ENCODE measurements at regions not wholly inside any gene's neighbourhood (a gene's known extent, or its start where the extent isn't known, plus 50 kb on each side); places are given as distances from the start of the nearest gene placed in this dataset.
"Not testable (repeated sequence)": the region's sequence is repeated elsewhere in the genome, so short reads cannot be mapped to it uniquely, and the experiment has no call there.

- Histone ChIP-seq H3K9ac (ENCODE audit: low read depth, low read length) (peak overlapping the region; percentile 27), H3K4me3 (ENCODE audit: low read length) (no peak overlapping the region), H3K4me1 (ENCODE audit: control insufficient read depth, insufficient read depth, low read length) (peaks cover 36% of the 10 kb centered on the region), H3K36me3 (ENCODE audit: insufficient read depth, low read length) (no peaks in the 10 kb centered on the region), H3K9me3 (replicated peaks; ENCODE audit: low read length) (no peaks in the 10 kb centered on the region), H3K4me2 (ENCODE audit: low read length) (peak overlapping the region; percentile 59), H3K27me3 (ENCODE audit: control insufficient read depth, insufficient read depth, low read length) (no peaks in the 10 kb centered on the region)
Measured at GRCh38 chr6:12348530-12349511, 58.7 kb downstream of the EDN1 start.

- Histone ChIP-seq H3K4me2 (ENCODE audit: low read length) (no peak overlapping the region), H3K9ac (ENCODE audit: low read depth, low read length) (no peak overlapping the region), H3K4me3 (ENCODE audit: low read length) (no peak overlapping the region), H3K9me3 (replicated peaks; ENCODE audit: low read length) (no peaks in the 10 kb centered on the region), H3K36me3 (ENCODE audit: insufficient read depth, low read length) (no peaks in the 10 kb centered on the region), H3K4me1 (ENCODE audit: control insufficient read depth, insufficient read depth, low read length) (peaks cover 47% of the 10 kb centered on the region), H3K27me3 (ENCODE audit: control insufficient read depth, insufficient read depth, low read length) (no peaks in the 10 kb centered on the region)
Measured at GRCh38 chr6:12350644-12351170, 60.5 kb downstream of the EDN1 start.

GRCh38 chr6:12351672-12352071 is 61.5 kb downstream of the EDN1 start:
- H3K36me3 ChIP-seq (ENCODE audit: insufficient read depth, low read length): no peaks in the 10 kb centered on the region
- no peak overlapping the region for H3K9ac ChIP-seq (ENCODE audit: low read depth, low read length)
- no peak overlapping the region for H3K4me2 ChIP-seq (ENCODE audit: low read length)
- peaks cover 41% of the 10 kb centered on the region for H3K4me1 ChIP-seq (ENCODE audit: control insufficient read depth, insufficient read depth, low read length)
- no peaks in the 10 kb centered on the region for H3K27me3 ChIP-seq (ENCODE audit: control insufficient read depth, insufficient read depth, low read length)
- H3K9me3 ChIP-seq (replicated peaks; ENCODE audit: low read length): no peaks in the 10 kb centered on the region
- H3K4me3 ChIP-seq (ENCODE audit: low read length): no peak overlapping the region

GRCh38 chr6:12353731-12354130 is 63.6 kb downstream of the EDN1 start:
- no peak overlapping the region for H3K4me2 ChIP-seq (ENCODE audit: low read length)
- H3K36me3 ChIP-seq (ENCODE audit: insufficient read depth, low read length): no peaks in the 10 kb centered on the region
- H3K27me3 ChIP-seq (ENCODE audit: control insufficient read depth, insufficient read depth, low read length): no peaks in the 10 kb centered on the region
- peaks cover 36% of the 10 kb centered on the region for H3K4me1 ChIP-seq (ENCODE audit: control insufficient read depth, insufficient read depth, low read length)
- no peaks in the 10 kb centered on the region for H3K9me3 ChIP-seq (replicated peaks; ENCODE audit: low read length)
- peak overlapping the region; percentile 64 for H3K9ac ChIP-seq (ENCODE audit: low read depth, low read length)
- no peak overlapping the region for H3K4me3 ChIP-seq (ENCODE audit: low read length)

GRCh38 chr6:12354499-12354898 is 64.3 kb downstream of the EDN1 start:
- Histone ChIP-seq H3K9me3 (replicated peaks; ENCODE audit: low read length) (no peaks in the 10 kb centered on the region), H3K36me3 (ENCODE audit: insufficient read depth, low read length) (no peaks in the 10 kb centered on the region), H3K4me2 (ENCODE audit: low read length) (peak overlapping the region; percentile 53), H3K9ac (ENCODE audit: low read depth, low read length) (peak overlapping the region; percentile 64), H3K4me3 (ENCODE audit: low read length) (peak overlapping the region; percentile 33), H3K4me1 (ENCODE audit: control insufficient read depth, insufficient read depth, low read length) (peaks cover 28% of the 10 kb centered on the region), H3K27me3 (ENCODE audit: control insufficient read depth, insufficient read depth, low read length) (no peaks in the 10 kb centered on the region)

GRCh38 chr6:12355354-12355753 is 65.2 kb downstream of the EDN1 start:
- peak overlapping the region; percentile 54 for H3K9ac ChIP-seq (ENCODE audit: low read depth, low read length)
- H3K4me3 ChIP-seq (ENCODE audit: low read length): no peak overlapping the region
- H3K4me2 ChIP-seq (ENCODE audit: low read length): peak overlapping the region; percentile 46
- H3K4me1 ChIP-seq (ENCODE audit: control insufficient read depth, insufficient read depth, low read length): peaks cover 23% of the 10 kb centered on the region
- no peaks in the 10 kb centered on the region for H3K9me3 ChIP-seq (replicated peaks; ENCODE audit: low read length)
- H3K36me3 ChIP-seq (ENCODE audit: insufficient read depth, low read length): no peaks in the 10 kb centered on the region
- H3K27me3 ChIP-seq (ENCODE audit: control insufficient read depth, insufficient read depth, low read length): no peaks in the 10 kb centered on the region

- no peak overlapping the region for H3K4me3 ChIP-seq (ENCODE audit: low read length)
- no peaks in the 10 kb centered on the region for H3K27me3 ChIP-seq (ENCODE audit: control insufficient read depth, insufficient read depth, low read length)
- no peaks in the 10 kb centered on the region for H3K36me3 ChIP-seq (ENCODE audit: insufficient read depth, low read length)
- no peak overlapping the region for H3K9ac ChIP-seq (ENCODE audit: low read depth, low read length)
- no peaks in the 10 kb centered on the region for H3K9me3 ChIP-seq (replicated peaks; ENCODE audit: low read length)
- H3K4me1 ChIP-seq (ENCODE audit: control insufficient read depth, insufficient read depth, low read length): peaks cover 23% of the 10 kb centered on the region
- no peak overlapping the region for H3K4me2 ChIP-seq (ENCODE audit: low read length)
Measured at GRCh38 chr6:12356431-12356830, 66.3 kb downstream of the EDN1 start.

- no peaks in the 10 kb centered on the region for H3K36me3 ChIP-seq (ENCODE audit: insufficient read depth, low read length)
- H3K27me3 ChIP-seq (ENCODE audit: control insufficient read depth, insufficient read depth, low read length): no peaks in the 10 kb centered on the region
- H3K4me3 ChIP-seq (ENCODE audit: low read length): no peak overlapping the region
- H3K9ac ChIP-seq (ENCODE audit: low read depth, low read length): no peak overlapping the region
- peaks cover 23% of the 10 kb centered on the region for H3K4me1 ChIP-seq (ENCODE audit: control insufficient read depth, insufficient read depth, low read length)
- no peaks in the 10 kb centered on the region for H3K9me3 ChIP-seq (replicated peaks; ENCODE audit: low read length)
- H3K4me2 ChIP-seq (ENCODE audit: low read length): no peak overlapping the region
Measured at GRCh38 chr6:12356983-12357972, 67.1 kb downstream of the EDN1 start.

GRCh38 chr6:12359036-12359435 is 68.9 kb downstream of the EDN1 start:
- Histone ChIP-seq H3K27me3 (ENCODE audit: control insufficient read depth, insufficient read depth, low read length) (no peaks in the 10 kb centered on the region), H3K4me1 (ENCODE audit: control insufficient read depth, insufficient read depth, low read length) (peaks cover 17% of the 10 kb centered on the region), H3K36me3 (ENCODE audit: insufficient read depth, low read length) (no peaks in the 10 kb centered on the region), H3K4me3 (ENCODE audit: low read length) (no peak overlapping the region), H3K4me2 (ENCODE audit: low read length) (no peak overlapping the region), H3K9ac (ENCODE audit: low read depth, low read length) (no peak overlapping the region), H3K9me3 (replicated peaks; ENCODE audit: low read length) (no peaks in the 10 kb centered on the region)

GRCh38 chr6:12361042-12361765 is 71.0 kb downstream of the EDN1 start:
- Histone ChIP-seq H3K36me3 (ENCODE audit: insufficient read depth, low read length) (no peaks in the 10 kb centered on the region), H3K27me3 (ENCODE audit: control insufficient read depth, insufficient read depth, low read length) (no peaks in the 10 kb centered on the region), H3K4me2 (ENCODE audit: low read length) (no peak overlapping the region), H3K4me3 (ENCODE audit: low read length) (no peak overlapping the region), H3K9me3 (replicated peaks; ENCODE audit: low read length) (no peaks in the 10 kb centered on the region), H3K4me1 (ENCODE audit: control insufficient read depth, insufficient read depth, low read length) (no peaks in the 10 kb centered on the region), H3K9ac (ENCODE audit: low read depth, low read length) (no peak overlapping the region)

GRCh38 chr6:12363277-12363650 is 73.1 kb downstream of the EDN1 start:
- not testable (repeated sequence) for H3K9me3 ChIP-seq (replicated peaks; ENCODE audit: low read length); H3K4me2 ChIP-seq (ENCODE audit: low read length); H3K36me3 ChIP-seq (ENCODE audit: insufficient read depth, low read length); H3K27me3 ChIP-seq (ENCODE audit: control insufficient read depth, insufficient read depth, low read length); H3K4me1 ChIP-seq (ENCODE audit: control insufficient read depth, insufficient read depth, low read length); H3K4me3 ChIP-seq (ENCODE audit: low read length); H3K9ac ChIP-seq (ENCODE audit: low read depth, low read length)
